Activated naive CD4-positive, alpha-beta T cell treated with anti-CD3 and anti-CD28 coated beads, Interleukin-2, amount 10 ng/mL, durations not matched to agents 7 days and 5 days (primary cell): ENCODE measurements at regions not wholly inside any gene's neighbourhood (a gene's known extent, or its start where the extent isn't known, plus 50 kb on each side); places are given as distances from the start of the nearest gene placed in this dataset.

Experiments
- CTCF ChIA-PET: fragments of 350-600 bp; sonication (Branson Sonifier 250); formaldehyde crosslinking; loops from one replicate; lab custom pipeline; 2021; ENCODE audit warnings: antibody characterized with exemption; lab: Charles Lee
- DNase-seq: peaks from one replicate; pipeline ENCODE4 v3.0.0-alpha.2; 2020
- H3K27ac Mint-ChIP-seq: one replicate; pipeline ENCODE4 v1.8.0; 2021; ENCODE audit warnings: mild to moderate bottlenecking, moderate library complexity, mixed read lengths
- H3K27me3 Mint-ChIP-seq: one replicate; pipeline ENCODE4 v1.8.0; 2021; ENCODE audit warnings: mild to moderate bottlenecking, mixed read lengths
- H3K36me3 Mint-ChIP-seq: one replicate; pipeline ENCODE4 v1.8.0; 2021; ENCODE audit warnings: mixed read lengths
- H3K4me1 Mint-ChIP-seq: one replicate; pipeline ENCODE4 v1.8.0; 2021; ENCODE audit warnings: mixed read lengths
- H3K4me3 Mint-ChIP-seq: one replicate; pipeline ENCODE4 v1.8.0; 2021; ENCODE audit warnings: mild to moderate bottlenecking, moderate library complexity, mixed read lengths
- H3K9me3 Mint-ChIP-seq: one replicate; pipeline ENCODE4 v1.8.0; 2021; ENCODE audit warnings: mixed read lengths

- CTCF ChIA-PET: no interaction called here
- H3K36me3 Mint-ChIP-seq: no peaks in the 10 kb centered on the region
- H3K4me3 Mint-ChIP-seq: no peak overlapping the region
- H3K4me1 Mint-ChIP-seq: no peaks in the 10 kb centered on the region
- H3K27me3 Mint-ChIP-seq: peaks cover 4% of the 10 kb centered on the region
- no peak overlapping the region for H3K27ac Mint-ChIP-seq
- no peaks in the 10 kb centered on the region for H3K9me3 Mint-ChIP-seq
- peak; percentile 9 for DNase-seq
Observed at GRCh38 chr22:48889887-48890692, 937.6 kb downstream of the BRD1 start.

- CTCF ChIA-PET: no interaction called here
- no peak overlapping the region for H3K27ac Mint-ChIP-seq
- no peak overlapping the region for H3K4me3 Mint-ChIP-seq
- H3K27me3 Mint-ChIP-seq: peaks cover 4% of the 10 kb centered on the region
- DNase-seq: peak; percentile 5
- no peaks in the 10 kb centered on the region for H3K9me3 Mint-ChIP-seq
- no peaks in the 10 kb centered on the region for H3K4me1 Mint-ChIP-seq
- no peaks in the 10 kb centered on the region for H3K36me3 Mint-ChIP-seq
Observed at GRCh38 chr22:48889209-48889830, 938.4 kb downstream of the BRD1 start.

GRCh38 chr22:48888466-48889208 is 939.0 kb downstream of the BRD1 start:
- CTCF ChIA-PET: no interaction called here
- peak; percentile 5 for DNase-seq
- Mint-ChIP-seq H3K27ac (no peak overlapping the region), H3K4me3 (no peak overlapping the region), H3K36me3 (no peaks in the 10 kb centered on the region), H3K4me1 (no peaks in the 10 kb centered on the region), H3K9me3 (no peaks in the 10 kb centered on the region), H3K27me3 (peaks cover 4% of the 10 kb centered on the region)

- CTCF ChIA-PET: no interaction called here
- no peak overlapping the region for H3K27ac Mint-ChIP-seq
- H3K27me3 Mint-ChIP-seq: peaks cover 4% of the 10 kb centered on the region
- H3K36me3 Mint-ChIP-seq: no peaks in the 10 kb centered on the region
- H3K4me3 Mint-ChIP-seq: no peak overlapping the region
- H3K4me1 Mint-ChIP-seq: no peaks in the 10 kb centered on the region
- no peaks in the 10 kb centered on the region for H3K9me3 Mint-ChIP-seq
- DNase-seq: peak; percentile 7
Observed at GRCh38 chr22:48887394-48888332, 940.0 kb downstream of the BRD1 start.

GRCh38 chr22:48886604-48887393 is 940.9 kb downstream of the BRD1 start:
- no peak overlapping the region for H3K4me3 Mint-ChIP-seq
- CTCF ChIA-PET: no interaction called here
- H3K36me3 Mint-ChIP-seq: no peaks in the 10 kb centered on the region
- peaks cover 4% of the 10 kb centered on the region for H3K27me3 Mint-ChIP-seq
- no peaks in the 10 kb centered on the region for H3K9me3 Mint-ChIP-seq
- no peaks in the 10 kb centered on the region for H3K4me1 Mint-ChIP-seq
- H3K27ac Mint-ChIP-seq: no peak overlapping the region
- peak; percentile 10 for DNase-seq

GRCh38 chr22:48885919-48886305 is 941.8 kb downstream of the BRD1 start:
- Mint-ChIP-seq H3K4me1 (no peaks in the 10 kb centered on the region), H3K27me3 (peaks cover 4% of the 10 kb centered on the region), H3K9me3 (no peaks in the 10 kb centered on the region), H3K36me3 (no peaks in the 10 kb centered on the region), H3K27ac (no peak overlapping the region), H3K4me3 (no peak overlapping the region)
- peak; percentile 16 for DNase-seq
- CTCF ChIA-PET: no interaction called here

GRCh38 chr22:48885271-48885918 is 942.3 kb downstream of the BRD1 start:
- peak; percentile 18 for DNase-seq

GRCh38 chr22:48884786-48885185 is 942.9 kb downstream of the BRD1 start:
- no peaks in the 10 kb centered on the region for H3K36me3 Mint-ChIP-seq
- no peaks in the 10 kb centered on the region for H3K9me3 Mint-ChIP-seq
- no peak overlapping the region for H3K4me3 Mint-ChIP-seq
- CTCF ChIA-PET: no interaction called here
- H3K4me1 Mint-ChIP-seq: no peaks in the 10 kb centered on the region
- peak; percentile 17 for DNase-seq
- peaks cover 4% of the 10 kb centered on the region for H3K27me3 Mint-ChIP-seq
- H3K27ac Mint-ChIP-seq: no peak overlapping the region

More at GRCh38 chr22:48885271-48885918, 942.3 kb downstream of the BRD1 start:
- Mint-ChIP-seq H3K4me1 (no peaks in the 10 kb centered on the region), H3K27ac (no peak overlapping the region), H3K36me3 (no peaks in the 10 kb centered on the region), H3K9me3 (no peaks in the 10 kb centered on the region), H3K4me3 (no peak overlapping the region), H3K27me3 (peaks cover 4% of the 10 kb centered on the region)
- CTCF ChIA-PET: no interaction called here

GRCh38 chr22:48884324-48884723 is 943.3 kb downstream of the BRD1 start:
- DNase-seq: peak; percentile 16
- H3K4me1 Mint-ChIP-seq: no peaks in the 10 kb centered on the region
- no peaks in the 10 kb centered on the region for H3K36me3 Mint-ChIP-seq
- peaks cover 3% of the 10 kb centered on the region for H3K27me3 Mint-ChIP-seq
- H3K9me3 Mint-ChIP-seq: no peaks in the 10 kb centered on the region
- no peak overlapping the region for H3K27ac Mint-ChIP-seq
- no peak overlapping the region for H3K4me3 Mint-ChIP-seq
- CTCF ChIA-PET: no interaction called here

GRCh38 chr22:48883211-48883960 is 944.3 kb downstream of the BRD1 start:
- H3K27me3 Mint-ChIP-seq: no peaks in the 10 kb centered on the region
- no peak for DNase-seq
- no peaks in the 10 kb centered on the region for H3K4me1 Mint-ChIP-seq
- H3K36me3 Mint-ChIP-seq: no peaks in the 10 kb centered on the region
- H3K27ac Mint-ChIP-seq: no peak overlapping the region
- CTCF ChIA-PET: no interaction called here
- no peak overlapping the region for H3K4me3 Mint-ChIP-seq
- H3K9me3 Mint-ChIP-seq: no peaks in the 10 kb centered on the region

- Mint-ChIP-seq H3K4me1 (no peaks in the 10 kb centered on the region), H3K27me3 (no peaks in the 10 kb centered on the region), H3K4me3 (no peak overlapping the region), H3K27ac (no peak overlapping the region), H3K9me3 (no peaks in the 10 kb centered on the region), H3K36me3 (no peaks in the 10 kb centered on the region)
- CTCF ChIA-PET: no interaction called here
- no peak for DNase-seq
Observed at GRCh38 chr22:48882636-48883200, 945.0 kb downstream of the BRD1 start.

GRCh38 chr22:48881326-48881980 is 946.2 kb downstream of the BRD1 start:
- Mint-ChIP-seq H3K4me3 (no peak overlapping the region), H3K27ac (no peak overlapping the region), H3K36me3 (no peaks in the 10 kb centered on the region), H3K27me3 (no peaks in the 10 kb centered on the region), H3K4me1 (no peaks in the 10 kb centered on the region), H3K9me3 (no peaks in the 10 kb centered on the region)
- no peak for DNase-seq
- CTCF ChIA-PET: no interaction called here
